Glutamatergic neuron (in vitro differentiated cells): ENCODE measurements at regions not wholly inside any gene's neighbourhood (a gene's known extent, or its start where the extent isn't known, plus 50 kb on each side); places are given as distances from the start of the nearest gene placed in this dataset.

Experiments
- DNase-seq: peaks from one replicate; pipeline ENCODE4 v3.0.0; 2022
- H3K27ac Mint-ChIP-seq: one replicate; pipeline ENCODE4 v1.8.0; 2020; ENCODE audit warnings: mild to moderate bottlenecking, mixed read lengths, inconsistent platforms; ENCODE audit not compliant: unreplicated experiment
- H3K27me3 Mint-ChIP-seq: one replicate; pipeline ENCODE4 v1.8.0; 2020; ENCODE audit warnings: mild to moderate bottlenecking, moderate library complexity, mixed read lengths, inconsistent platforms; ENCODE audit not compliant: unreplicated experiment
- H3K36me3 Mint-ChIP-seq: one replicate; pipeline ENCODE4 v1.8.0; 2020; ENCODE audit warnings: mild to moderate bottlenecking, mixed read lengths, inconsistent platforms; ENCODE audit not compliant: unreplicated experiment
- H3K4me1 Mint-ChIP-seq: one replicate; pipeline ENCODE4 v1.8.0; 2020; ENCODE audit warnings: mild to moderate bottlenecking, low read depth, mixed read lengths, inconsistent platforms; ENCODE audit not compliant: unreplicated experiment
- H3K4me3 Mint-ChIP-seq: one replicate; pipeline ENCODE4 v1.8.0; 2020; ENCODE audit warnings: mild to moderate bottlenecking, mixed read lengths, inconsistent platforms; ENCODE audit not compliant: unreplicated experiment
- H3K9me3 Mint-ChIP-seq: one replicate; pipeline ENCODE4 v1.8.0; 2020; ENCODE audit warnings: mild to moderate bottlenecking, moderate library complexity, mixed read lengths, inconsistent platforms; ENCODE audit not compliant: unreplicated experiment
- CTCF ChIP-seq: fragments of 200-600 bp; sonication (generic); IDR thresholded peaks from one replicate; pipeline ENCODE4 v1.5.0; 2021; ENCODE audit not compliant: partially characterized antibody, unreplicated experiment

DNA sequence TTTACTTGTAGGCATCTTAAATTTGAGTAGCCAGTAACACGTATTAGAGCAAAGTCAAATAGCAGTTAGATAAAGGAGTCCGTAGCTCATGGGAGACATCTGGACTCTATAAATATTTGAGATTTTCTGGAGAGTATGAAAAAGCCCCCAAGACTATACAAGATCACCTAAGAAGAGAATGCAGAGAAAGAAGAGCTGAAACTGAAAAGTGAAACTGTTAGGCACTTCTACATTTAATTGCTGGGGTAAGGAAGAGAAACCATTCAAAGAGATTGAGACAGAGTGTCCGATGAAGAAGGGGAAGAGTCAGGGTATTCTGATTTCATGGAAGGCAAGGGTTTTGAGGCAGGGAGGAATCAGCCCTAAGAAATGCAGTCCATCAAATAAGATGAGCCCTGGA, 2372.1 kb downstream of the MAT2B start:
- TF ChIP-seq CTCF: no peak
- no peak overlapping the region for H3K4me3 Mint-ChIP-seq
- H3K4me1 Mint-ChIP-seq: no peaks in the 10 kb centered on the region
- DNase-seq: no peak
- H3K9me3 Mint-ChIP-seq: no peaks in the 10 kb centered on the region
- no peaks in the 10 kb centered on the region for H3K36me3 Mint-ChIP-seq
- no peaks in the 10 kb centered on the region for H3K27me3 Mint-ChIP-seq
- H3K27ac Mint-ChIP-seq: no peak overlapping the region

- Mint-ChIP-seq H3K27me3 (peaks cover 2% of the 10 kb centered on the region), H3K27ac (no peak overlapping the region), H3K36me3 (no peaks in the 10 kb centered on the region), H3K9me3 (no peaks in the 10 kb centered on the region), H3K4me3 (no peak overlapping the region), H3K4me1 (no peaks in the 10 kb centered on the region)
- no peak for DNase-seq
- TF ChIP-seq CTCF: no peak
Measured at GRCh38 chr5:165881259-165881658, 2375.8 kb downstream of the MAT2B start.

- Mint-ChIP-seq H3K4me3 (no peak overlapping the region), H3K9me3 (no peaks in the 10 kb centered on the region), H3K36me3 (no peaks in the 10 kb centered on the region), H3K27ac (no peak overlapping the region), H3K27me3 (peaks cover 2% of the 10 kb centered on the region), H3K4me1 (no peaks in the 10 kb centered on the region)
- no peak for TF ChIP-seq CTCF
- DNase-seq: no peak
Measured at GRCh38 chr5:165882099-165882498, 2376.7 kb downstream of the MAT2B start.

- H3K27me3 Mint-ChIP-seq: peaks cover 2% of the 10 kb centered on the region
- peaks cover 8% of the 10 kb centered on the region for H3K36me3 Mint-ChIP-seq
- no peaks in the 10 kb centered on the region for H3K9me3 Mint-ChIP-seq
- no peak for DNase-seq
- H3K4me3 Mint-ChIP-seq: no peak overlapping the region
- H3K4me1 Mint-ChIP-seq: no peaks in the 10 kb centered on the region
- no peak overlapping the region for H3K27ac Mint-ChIP-seq
- TF ChIP-seq CTCF: no peak
Measured at GRCh38 chr5:165885623-165886350, 2380.4 kb downstream of the MAT2B start.

- Mint-ChIP-seq H3K27ac (no peak overlapping the region), H3K4me3 (no peak overlapping the region), H3K4me1 (no peaks in the 10 kb centered on the region), H3K9me3 (no peaks in the 10 kb centered on the region), H3K36me3 (peaks cover 8% of the 10 kb centered on the region), H3K27me3 (peaks cover 2% of the 10 kb centered on the region)
- DNase-seq: no peak
- TF ChIP-seq CTCF: no peak
Measured at GRCh38 chr5:165887147-165887546, 2381.7 kb downstream of the MAT2B start.
